GM12872 (cell line): ENCODE measurements at regions not wholly inside any gene's neighbourhood (a gene's known extent, or its start where the extent isn't known, plus 50 kb on each side); places are given as distances from the start of the nearest gene placed in this dataset.

ENCODE experiments used
- TF ChIP-seq, protein P1 (sequence below): IDR thresholded peaks from 3 replicates; pipeline ENCODE4 v1.5.1; 2011; ENCODE audit warnings: low read depth, mild to moderate bottlenecking, low read length, moderate library complexity; ENCODE audit not compliant: insufficient read depth

DNA sequence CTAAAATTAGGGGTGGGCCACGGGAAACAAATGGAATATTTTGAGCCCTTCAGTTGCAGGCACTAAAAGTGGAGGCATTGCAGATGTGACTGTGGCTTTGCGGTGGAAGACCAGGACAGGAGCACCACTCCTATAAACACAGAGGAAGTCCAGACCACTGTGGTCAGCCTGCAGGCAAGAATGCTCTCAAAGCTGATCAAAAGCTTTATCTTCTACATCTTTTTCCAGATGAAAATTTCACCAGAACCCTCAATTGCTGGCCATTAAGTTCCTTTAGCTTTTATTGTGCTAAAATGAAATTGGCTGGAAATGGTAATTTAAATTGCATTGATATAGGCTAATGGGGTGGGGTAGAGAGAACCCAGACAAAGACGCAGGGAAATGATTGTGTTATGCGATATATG lies 208.8 kb downstream of the ERCC6L2 start:
- TF ChIP-seq, protein P1, sequence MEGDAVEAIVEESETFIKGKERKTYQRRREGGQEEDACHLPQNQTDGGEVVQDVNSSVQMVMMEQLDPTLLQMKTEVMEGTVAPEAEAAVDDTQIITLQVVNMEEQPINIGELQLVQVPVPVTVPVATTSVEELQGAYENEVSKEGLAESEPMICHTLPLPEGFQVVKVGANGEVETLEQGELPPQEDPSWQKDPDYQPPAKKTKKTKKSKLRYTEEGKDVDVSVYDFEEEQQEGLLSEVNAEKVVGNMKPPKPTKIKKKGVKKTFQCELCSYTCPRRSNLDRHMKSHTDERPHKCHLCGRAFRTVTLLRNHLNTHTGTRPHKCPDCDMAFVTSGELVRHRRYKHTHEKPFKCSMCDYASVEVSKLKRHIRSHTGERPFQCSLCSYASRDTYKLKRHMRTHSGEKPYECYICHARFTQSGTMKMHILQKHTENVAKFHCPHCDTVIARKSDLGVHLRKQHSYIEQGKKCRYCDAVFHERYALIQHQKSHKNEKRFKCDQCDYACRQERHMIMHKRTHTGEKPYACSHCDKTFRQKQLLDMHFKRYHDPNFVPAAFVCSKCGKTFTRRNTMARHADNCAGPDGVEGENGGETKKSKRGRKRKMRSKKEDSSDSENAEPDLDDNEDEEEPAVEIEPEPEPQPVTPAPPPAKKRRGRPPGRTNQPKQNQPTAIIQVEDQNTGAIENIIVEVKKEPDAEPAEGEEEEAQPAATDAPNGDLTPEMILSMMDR, result no peak

DNA sequence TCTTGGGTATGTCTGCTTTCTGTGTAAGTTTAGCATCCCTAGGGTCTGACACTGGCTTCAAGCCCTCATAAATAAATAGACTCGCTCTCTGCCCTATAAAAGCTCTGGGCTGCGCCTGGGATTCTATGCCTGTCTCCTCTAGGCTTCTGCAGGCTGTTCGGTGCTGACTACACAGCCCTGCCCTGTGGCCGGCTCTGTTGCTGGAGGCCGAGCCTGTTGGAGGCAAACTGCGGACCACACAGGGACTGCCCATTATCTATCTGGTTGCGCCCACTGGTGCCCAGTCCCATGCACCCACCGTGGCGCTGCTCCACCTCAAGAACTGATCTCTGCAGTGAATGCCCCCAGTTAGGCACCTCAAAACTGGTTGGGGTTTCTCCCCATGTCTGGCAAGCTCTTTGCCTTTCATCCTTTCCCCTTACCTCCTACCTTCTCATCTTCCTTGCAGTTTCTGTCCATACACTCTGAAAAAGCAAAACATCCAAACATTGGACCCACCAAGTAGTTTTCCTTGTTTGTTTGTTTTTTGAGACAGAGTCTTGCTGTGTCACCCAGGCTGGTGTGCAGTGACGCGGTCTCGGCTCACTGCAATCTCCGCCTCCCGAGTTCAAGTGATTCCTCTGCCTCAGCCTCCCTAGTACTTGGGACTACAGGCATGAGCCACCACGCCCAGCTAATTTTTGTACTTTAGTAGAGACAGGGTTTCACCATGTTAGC lies 207.2 kb downstream of the ERCC6L2 start:
- TF ChIP-seq, protein P1, result no peak

DNA sequence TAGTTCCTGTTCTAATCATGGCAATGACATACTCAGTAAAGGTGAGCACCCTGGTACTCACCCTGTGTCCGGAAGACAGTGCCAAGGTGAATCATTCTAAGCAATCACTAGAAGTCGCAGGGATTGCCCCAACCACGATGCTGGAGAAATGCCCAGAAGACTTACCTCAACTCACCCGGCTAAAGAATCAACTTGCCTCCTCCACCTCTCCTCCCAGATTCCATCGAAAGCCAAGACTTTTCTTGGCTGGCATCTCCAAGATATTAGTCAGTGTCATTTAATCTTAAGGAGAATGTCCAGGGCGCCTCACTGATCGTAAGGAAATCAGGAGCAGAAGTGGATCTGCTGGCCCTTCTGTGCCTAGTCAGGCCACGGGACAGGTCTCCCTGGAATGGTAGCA lies 204.9 kb downstream of the ERCC6L2 start:
- TF ChIP-seq, protein P1, result no peak

DNA sequence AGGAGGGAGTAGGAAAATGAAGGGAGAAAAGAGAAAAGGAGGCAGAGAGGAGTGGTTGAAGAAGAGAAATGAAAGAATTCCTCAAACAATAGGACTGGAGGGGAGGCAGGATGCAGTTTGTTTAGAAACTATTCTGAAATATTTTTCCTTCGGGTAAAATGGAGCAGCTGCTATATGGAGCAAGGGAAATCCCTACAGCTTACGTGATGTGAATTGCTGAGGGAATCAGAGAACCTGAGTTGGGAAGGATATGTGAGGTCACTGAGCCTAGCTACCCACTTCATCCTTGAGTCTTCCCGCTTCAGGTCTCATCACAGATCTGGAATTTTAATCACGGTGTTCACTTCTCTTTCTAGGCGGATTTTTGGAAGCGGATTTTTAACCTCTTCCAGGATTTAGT lies 204.3 kb downstream of the ERCC6L2 start:
- TF ChIP-seq, protein P1, result no peak

DNA sequence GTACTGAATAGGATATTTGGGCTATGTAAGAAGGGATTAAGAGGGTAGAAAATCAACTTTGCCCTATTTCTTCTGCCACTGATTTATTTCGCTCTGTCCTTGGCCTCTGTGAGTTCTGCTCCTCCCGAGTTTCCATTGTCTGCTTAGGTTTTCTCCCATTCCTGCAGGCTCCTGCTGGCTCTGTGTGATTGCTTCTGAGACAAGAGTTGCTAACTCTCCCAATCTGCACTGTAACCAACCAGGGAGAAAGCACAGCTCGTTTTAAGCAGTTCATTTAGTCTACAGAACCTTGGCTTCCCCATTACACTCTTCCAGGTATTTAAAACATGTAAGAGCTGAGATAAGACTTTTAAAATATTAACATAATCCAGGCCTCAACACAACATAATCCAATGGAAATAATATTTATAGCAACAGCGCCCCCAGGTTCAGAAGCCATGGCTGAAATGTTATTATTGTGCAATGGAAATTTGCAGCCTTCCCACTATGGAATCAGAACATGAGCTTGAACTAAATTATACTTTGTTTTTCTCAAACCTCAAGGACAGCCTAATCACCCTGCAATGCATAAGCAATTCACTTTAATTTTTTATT lies 203.5 kb downstream of the ERCC6L2 start:
- TF ChIP-seq, protein P1, result no peak

DNA sequence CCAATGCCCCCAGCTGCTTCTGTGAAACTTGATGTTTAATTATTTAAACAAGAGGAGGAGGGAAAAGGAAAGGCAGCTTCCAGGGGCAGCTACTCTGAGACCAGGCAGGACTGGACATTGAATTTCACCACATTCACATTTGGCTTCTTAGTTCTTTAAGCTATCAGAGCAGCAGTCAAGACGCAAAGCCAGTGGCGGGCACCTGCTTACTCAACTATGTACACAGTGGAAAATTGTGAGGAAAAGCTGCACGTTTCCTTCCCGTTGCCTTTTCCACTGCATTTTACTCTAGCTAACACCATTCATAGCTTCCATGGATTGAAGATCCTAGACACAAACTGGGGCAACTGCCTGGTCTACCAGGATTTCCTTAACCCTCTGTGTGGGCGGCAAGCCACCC lies 200.3 kb downstream of the ERCC6L2 start:
- TF ChIP-seq, protein P1, result no peak

DNA sequence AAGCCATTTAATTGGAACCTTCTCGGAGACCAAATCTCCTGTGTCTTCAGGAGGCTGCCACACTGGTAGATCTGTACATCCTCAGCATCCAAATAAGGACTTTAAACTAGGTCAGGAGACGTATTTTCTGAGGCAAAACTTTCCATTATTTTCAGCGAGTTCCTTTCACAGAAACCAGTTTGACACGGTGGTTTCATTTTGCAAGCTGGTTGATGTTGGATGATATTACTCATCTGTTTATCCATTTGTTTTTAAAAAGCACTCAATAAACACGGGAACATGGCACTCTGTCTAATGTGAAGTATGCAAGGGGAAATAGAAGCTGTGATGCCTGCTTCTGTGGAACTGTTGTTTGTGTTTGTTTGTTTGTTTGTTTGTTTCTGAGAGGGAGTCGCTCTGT lies 199.6 kb downstream of the ERCC6L2 start:
- TF ChIP-seq, protein P1, result no peak
